H1 (cell line): ENCODE measurements at regions not wholly inside any gene's neighbourhood (a gene's known extent, or its start where the extent isn't known, plus 50 kb on each side); places are given as distances from the start of the nearest gene placed in this dataset.

Experiments
- CTCF ChIA-PET: fragments of 300-600 bp; sonication (Branson Sonifier 250); formaldehyde crosslinking; loops from one replicate; lab custom pipeline; 2021; ENCODE audit not compliant: partially characterized antibody; lab: Charles Lee
- POLR2A ChIA-PET: fragments of 300-600 bp; sonication (Branson Sonifier 250); formaldehyde crosslinking; loops from one replicate; lab custom pipeline; 2021; ENCODE audit warnings: inconsistent platforms; ENCODE audit not compliant: partially characterized antibody; lab: Charles Lee
- DNase-seq, 2 experiments: peaks; one replicate each; pipeline versions ENCODE4 v3.0.0 to v3.0.0-alpha.2; 2010 to 2022; ENCODE audit warnings: low spot score in 2 of 2, low read depth in 1 of 2, mixed read lengths in 1 of 2
- FAIRE-seq: peaks from 2 replicates; lab custom pipeline; 2011; peaks lifted over from hg19 to GRCh38; lab: Jason Lieb, UNC
- H2AFZ ChIP-seq: 2 replicates; pipeline ENCODE4 v1.8.1; 2012; ENCODE audit warnings: low read length, inconsistent platforms
- H2AK5ac ChIP-seq: 2 replicates; pipeline ENCODE4 v1.6.1; 2013; ENCODE audit warnings: low read depth, low read length
- H2BK120ac ChIP-seq: replicated peaks from 2 replicates; pipeline ENCODE3; 2013; ENCODE audit warnings: low read depth, low read length, inconsistent platforms
- H2BK12ac ChIP-seq: 2 replicates; pipeline ENCODE4 v1.6.1; 2013; ENCODE audit warnings: low read depth, low read length
- H2BK15ac ChIP-seq: 2 replicates; pipeline ENCODE4 v1.6.1; 2013; ENCODE audit warnings: low read length
- H2BK20ac ChIP-seq: 2 replicates; pipeline ENCODE4 v1.6.1; 2013; ENCODE audit warnings: low read length
- H2BK5ac ChIP-seq: 2 replicates; pipeline ENCODE4 v1.6.1; 2013; ENCODE audit warnings: low read depth, low read length
- H3K14ac ChIP-seq: 2 replicates; pipeline ENCODE4 v1.6.1; 2013; ENCODE audit warnings: inconsistent platforms; ENCODE audit not compliant: insufficient read length
- H3K18ac ChIP-seq: 2 replicates; pipeline ENCODE4 v1.6.1; 2013; ENCODE audit warnings: low read length; ENCODE audit errors: extremely low read depth
- H3K23ac ChIP-seq: 2 replicates; pipeline ENCODE4 v1.6.1; 2013; ENCODE audit warnings: inconsistent platforms; ENCODE audit not compliant: insufficient read length
- H3K23me2 ChIP-seq: 2 replicates; pipeline ENCODE4 v1.6.1; 2013; ENCODE audit warnings: low read depth, low read length
- H3K27ac ChIP-seq: 2 replicates; pipeline ENCODE4 v1.6.1; 2011; ENCODE audit warnings: low read depth, low read length, inconsistent platforms
- H3K27me3 ChIP-seq, 4 experiments: replicated peaks in 1 of 4; 1 replicate in 1 of 4; 2 replicates in 3 of 4; pipeline versions ENCODE4 v1.6.1 to v1.8.1; 2011 to 2013; ENCODE audit warnings: low read length in 3 of 4, mild to moderate bottlenecking in 3 of 4, inconsistent platforms in 2 of 4, mixed read lengths in 2 of 4, moderate library complexity in 1 of 4; ENCODE audit not compliant: control insufficient read depth in 3 of 4, insufficient read depth in 3 of 4; ENCODE audit errors: extremely low read depth in 1 of 4
- H3K36me3 ChIP-seq, 4 experiments: 2 replicates each; pipeline versions ENCODE4 v1.6.1 to v1.8.1; 2011 to 2013; ENCODE audit warnings: mild to moderate bottlenecking in 4 of 4, low read length in 3 of 4, moderate library complexity in 2 of 4, control low read depth in 1 of 4, inconsistent platforms in 1 of 4; ENCODE audit not compliant: insufficient read depth in 4 of 4, control insufficient read depth in 2 of 4
- H3K4ac ChIP-seq: replicated peaks from 2 replicates; pipeline ENCODE3; 2013; ENCODE audit warnings: low read length, low read depth, mixed read lengths, inconsistent platforms; ENCODE audit not compliant: insufficient read length
- H3K4me1 ChIP-seq, 4 experiments: replicated peaks in 1 of 4; 1 replicate in 1 of 4; 2 replicates in 3 of 4; pipeline versions ENCODE4 v1.6.1 to v1.8.1; 2011 to 2013; ENCODE audit warnings: low read length in 3 of 4, inconsistent platforms in 2 of 4, mixed read lengths in 1 of 4; ENCODE audit not compliant: insufficient read depth in 4 of 4, control insufficient read depth in 3 of 4
- H3K4me2 ChIP-seq, 2 experiments: 2 replicates each; pipeline versions ENCODE4 v1.6.1 to v1.8.1; 2011 to 2013; ENCODE audit warnings: low read depth in 2 of 2, low read length in 2 of 2, control low read depth in 1 of 2, inconsistent platforms in 1 of 2, mild to moderate bottlenecking in 1 of 2; ENCODE audit not compliant: insufficient read depth in 1 of 2
- H3K4me3 ChIP-seq, 4 experiments: fragments of 200-600, 300-600 bp in 1 of 4; sonication (generic), shearing (Covaris generic), sonication (Bioruptor Twin) in 1 of 4; 2 replicates each; pipeline versions ENCODE4 v1.5.1 to v1.8.1; 2011 to 2016; ENCODE audit warnings: low read length in 4 of 4, low read depth in 3 of 4, control low read depth in 2 of 4, inconsistent platforms in 2 of 4, mild to moderate bottlenecking in 2 of 4, mixed read lengths in 1 of 4, moderate library complexity in 1 of 4; ENCODE audit not compliant: insufficient read depth in 2 of 4; ENCODE audit errors: extremely low read depth in 1 of 4
- H3K56ac ChIP-seq: replicated peaks from 2 replicates; pipeline ENCODE3; 2013; ENCODE audit warnings: low read depth, mild to moderate bottlenecking, mixed read lengths, low read length, inconsistent platforms; ENCODE audit not compliant: insufficient read length
- H3K79me1 ChIP-seq: 2 replicates; pipeline ENCODE4 v1.6.1; 2013; ENCODE audit warnings: low read depth, low read length, control low read depth
- H3K79me2 ChIP-seq, 2 experiments: 2 replicates each; pipeline versions ENCODE4 v1.6.1 to v1.8.1; 2012 to 2013; ENCODE audit warnings: low read length in 2 of 2, mild to moderate bottlenecking in 2 of 2, inconsistent platforms in 1 of 2; ENCODE audit not compliant: insufficient read depth in 2 of 2, control insufficient read depth in 1 of 2
- H3K9ac ChIP-seq, 4 experiments: replicated peaks in 1 of 4; 1 replicate in 1 of 4; 2 replicates in 3 of 4; pipeline versions ENCODE4 v1.6.1 to v1.8.1; 2011 to 2013; ENCODE audit warnings: low read depth in 3 of 4, low read length in 3 of 4, control low read depth in 2 of 4, mild to moderate bottlenecking in 2 of 4, moderate library complexity in 2 of 4, inconsistent platforms in 1 of 4; ENCODE audit errors: extremely low read depth in 1 of 4
- H3K9me3 ChIP-seq, 2 experiments: 2 replicates each; pipeline versions ENCODE4 v1.6.1 to v1.8.1; 2012 to 2013; ENCODE audit warnings: mild to moderate bottlenecking in 2 of 2, moderate library complexity in 2 of 2, control low read depth in 1 of 2, inconsistent platforms in 1 of 2, low read depth in 1 of 2, low read length in 1 of 2, mixed read lengths in 1 of 2; ENCODE audit not compliant: insufficient read depth in 2 of 2
- H4K20me1 ChIP-seq, 2 experiments: replicated peaks in 1 of 2; 2 replicates each; pipeline versions ENCODE3 to v1.8.1; 2011 to 2013; ENCODE audit warnings: inconsistent platforms in 2 of 2, low read length in 2 of 2, mild to moderate bottlenecking in 1 of 2; ENCODE audit not compliant: insufficient read depth in 2 of 2, control insufficient read depth in 1 of 2
- H4K5ac ChIP-seq: 2 replicates; pipeline ENCODE4 v1.6.1; 2013; ENCODE audit warnings: low read length, low read depth, mixed read lengths, inconsistent platforms; ENCODE audit not compliant: insufficient read length
- H4K8ac ChIP-seq: 2 replicates; pipeline ENCODE4 v1.8.0; 2013; ENCODE audit warnings: mild to moderate bottlenecking, moderate library complexity, low read length, inconsistent platforms; ENCODE audit not compliant: insufficient read depth; ENCODE audit errors: extremely low read depth
- H4K91ac ChIP-seq: replicated peaks from 2 replicates; pipeline ENCODE3; 2013; ENCODE audit warnings: low read length, mixed read lengths, inconsistent platforms; ENCODE audit not compliant: insufficient read length
- ASH2L ChIP-seq: fragments of 200-600, 300-600 bp; sonication (generic); IDR thresholded peaks from one replicate; pipeline ENCODE4 v1.7.1; 2017; ENCODE audit warnings: low read length
- ATF3 ChIP-seq: IDR thresholded peaks from 2 replicates; pipeline ENCODE4 v1.6.1; 2011; ENCODE audit warnings: low read depth, mild to moderate bottlenecking, low read length; ENCODE audit not compliant: insufficient read depth
- CTCF ChIP-seq, 3 experiments: IDR thresholded peaks; 1 replicate in 2 of 3; 2 replicates in 1 of 3; pipeline versions ENCODE4 v1.5.1 to v1.6.1; 2011; ENCODE audit warnings: low read length in 3 of 3, mild to moderate bottlenecking in 3 of 3, inconsistent platforms in 2 of 3, low read depth in 1 of 3, moderate library complexity in 1 of 3; ENCODE audit not compliant: insufficient read depth in 1 of 3; ENCODE audit errors: control extremely low read depth in 1 of 3
- EZH2 ChIP-seq: fragments of 200-600 bp; sonication (generic); IDR thresholded peaks from 2 replicates; pipeline ENCODE4 v1.7.1; 2012; ENCODE audit warnings: low read depth, mild to moderate bottlenecking, moderate library complexity, low read length, inconsistent platforms; ENCODE audit not compliant: severe bottlenecking
- MAFK ChIP-seq: IDR thresholded peaks from 2 replicates; pipeline ENCODE4 v1.6.1; 2012; ENCODE audit warnings: low read depth, mild to moderate bottlenecking, improper control_type of control experiment, low read length
- NRF1 ChIP-seq: IDR thresholded peaks from 2 replicates; pipeline ENCODE4 v1.6.1; 2011; ENCODE audit warnings: mild to moderate bottlenecking, low read depth, low read length, improper control_type of control experiment
- SIRT6 ChIP-seq: IDR thresholded peaks from one replicate; pipeline ENCODE4 v1.7.1; 2012; ENCODE audit warnings: low read length, inconsistent platforms
- SP1 ChIP-seq: IDR thresholded peaks from 2 replicates; pipeline ENCODE4 v1.6.1; 2011; ENCODE audit warnings: low read depth, low read length
- SP2 ChIP-seq: IDR thresholded peaks from 2 replicates; pipeline ENCODE4 v1.6.1; 2012; ENCODE audit warnings: mild to moderate bottlenecking, low read length, inconsistent platforms
- YY1 ChIP-seq: IDR thresholded peaks from 2 replicates; pipeline ENCODE4 v1.6.1; 2011; ENCODE audit warnings: low read depth, mild to moderate bottlenecking, low read length
- WGBS, 2 experiments: shearing (Covaris generic) in 1 of 2; methylation state at CpG; one replicate each; pipeline versions ENCODE4 v1.1.6 to v1.1.7; 2013 to 2015; ENCODE audit warnings: low lambda C conversion rate in 2 of 2, mixed read lengths in 2 of 2, inconsistent platforms in 1 of 2, low coverage in 1 of 2, missing lambda C conversion rate in 1 of 2; ENCODE audit not compliant: insufficient replicate concordance in 2 of 2, insufficient coverage in 1 of 2, insufficient read length in 1 of 2; ENCODE audit errors: extremely low coverage in 1 of 2, missing lambda C conversion rate in 1 of 2; 5-methylcytosine and 5-hydroxymethylcytosine counted together

- WGBS, 2 experiments = 84% methylated on average over 2 of the region's 2 CpGs; no CpG with 5 or more reads in 1 of the 2 experiments
- H3K56ac ChIP-seq = no peak overlapping the region
- H3K23ac ChIP-seq = no peak overlapping the region
- H3K4me1 ChIP-seq = no peaks in the 10 kb centered on the region
- no peak overlapping the region for H3K9ac ChIP-seq
- ChIA-PET POLR2A (no interaction called here), CTCF (no interaction called here)
- H3K14ac ChIP-seq = no peak overlapping the region
- no peaks in the 10 kb centered on the region for H4K20me1 ChIP-seq
- H2AFZ ChIP-seq = no peak overlapping the region
- no peak overlapping the region for H3K4me2 ChIP-seq
- no peak overlapping the region for H2BK120ac ChIP-seq
- no peak overlapping the region for H3K4ac ChIP-seq
- H4K5ac ChIP-seq = no peak overlapping the region
- H4K8ac ChIP-seq = no peak overlapping the region
- no peak overlapping the region for H3K27ac ChIP-seq
- no peaks in the 10 kb centered on the region for H3K79me1 ChIP-seq
- no peak overlapping the region for H2BK5ac ChIP-seq
- H2BK15ac ChIP-seq = no peak overlapping the region
- H3K23me2 ChIP-seq = no peaks in the 10 kb centered on the region
- H3K36me3 ChIP-seq = no peaks in the 10 kb centered on the region
- H2BK20ac ChIP-seq = no peak overlapping the region
- no peaks in the 10 kb centered on the region for H3K79me2 ChIP-seq
- H3K4me3 ChIP-seq = no peak overlapping the region
- FAIRE-seq = no peak
- H3K9me3 ChIP-seq = no peaks in the 10 kb centered on the region
- no peaks in the 10 kb centered on the region for H3K27me3 ChIP-seq
- H4K91ac ChIP-seq = no peak overlapping the region
- no peak overlapping the region for H2AK5ac ChIP-seq
- DNase-seq = no peak
- H3K18ac ChIP-seq = no peak overlapping the region
- H2BK12ac ChIP-seq = no peak overlapping the region
- TF ChIP-seq SIRT6 (no peak), CTCF (IDR thresholded peaks at IDR 0.05; ENCODE audit: control extremely low read depth in 1 of 3, insufficient read depth in 1 of 3, low read depth in 1 of 3, low read length in 3 of 3) (no peak), MAFK (no peak), ATF3 (no peak), EZH2 (no peak), YY1 (no peak), NRF1 (no peak), SP1 (no peak), ASH2L (no peak), SP2 (no peak)
Observed at GRCh38 chr15:35958021-35958420, 412.1 kb upstream of the DPH6 start.
